Activated CD8-positive, alpha-beta T cell treated with anti-CD3 and anti-CD28 coated beads, Interleukin-2, amount 10 ng/mL, durations not matched to agents 7 days and 5 days (primary cell): ENCODE measurements at regions not wholly inside any gene's neighbourhood (a gene's known extent, or its start where the extent isn't known, plus 50 kb on each side); places are given as distances from the start of the nearest gene placed in this dataset.
"Not testable (repeated sequence)": the region's sequence is repeated elsewhere in the genome, so short reads cannot be mapped to it uniquely, and the experiment has no call there.

Experiments
- ATAC-seq: fragments of 150-1000 bp; cut with Tn5 transposase; one replicate; pipeline ENCODE4 v1.10.0; 2021; ENCODE audit warnings: moderate library complexity
- CTCF ChIA-PET: fragments of 350-600 bp; sonication (Branson Sonifier 250); formaldehyde crosslinking; loops from one replicate; lab custom pipeline; 2021; ENCODE audit warnings: antibody characterized with exemption; lab: Charles Lee
- POLR2A ChIA-PET: fragments of 350-600 bp; sonication (Branson Sonifier 250); formaldehyde crosslinking; loops from one replicate; lab custom pipeline; 2021; ENCODE audit warnings: antibody characterized with exemption; lab: Charles Lee
- DNase-seq: peaks from one replicate; pipeline ENCODE4 v3.0.0-alpha.2; 2020
- H3K27ac Mint-ChIP-seq: one replicate; pipeline ENCODE4 v1.8.0; 2021; ENCODE audit warnings: mild to moderate bottlenecking, mixed read lengths
- H3K27me3 Mint-ChIP-seq: one replicate; pipeline ENCODE4 v1.8.0; 2021; ENCODE audit warnings: low read depth, mixed read lengths
- H3K36me3 Mint-ChIP-seq: one replicate; pipeline ENCODE4 v1.8.0; 2021; ENCODE audit warnings: low read depth, mixed read lengths
- H3K4me1 Mint-ChIP-seq: one replicate; pipeline ENCODE4 v1.8.0; 2021; ENCODE audit warnings: low read depth, mixed read lengths
- H3K4me3 Mint-ChIP-seq: one replicate; pipeline ENCODE4 v1.8.0; 2021; ENCODE audit warnings: mild to moderate bottlenecking, mixed read lengths
- H3K9me3 Mint-ChIP-seq: one replicate; pipeline ENCODE4 v1.8.0; 2022; ENCODE audit warnings: mixed read lengths; ENCODE audit not compliant: insufficient read depth

- H3K27ac Mint-ChIP-seq, result no peak overlapping the region
- POLR2A ChIA-PET, result no interaction called here
- ATAC-seq (no peak), DNase-seq (no peak)
- no peaks in the 10 kb centered on the region for H3K4me1 Mint-ChIP-seq
- H3K27me3 Mint-ChIP-seq, result no peaks in the 10 kb centered on the region
- CTCF ChIA-PET, result interaction anchor here (1.2 kb wide), 1 partner anchor 10 kb away, joined by 5 read pairs; no protein-coding TSS in a partner anchor
- H3K36me3 Mint-ChIP-seq, result no peaks in the 10 kb centered on the region
- no peaks in the 10 kb centered on the region for H3K9me3 Mint-ChIP-seq
- no peak overlapping the region for H3K4me3 Mint-ChIP-seq
These were observed 184.4 kb upstream of the MEF2C start for GRCh38 chr5:89067362-89067761.

DNA sequence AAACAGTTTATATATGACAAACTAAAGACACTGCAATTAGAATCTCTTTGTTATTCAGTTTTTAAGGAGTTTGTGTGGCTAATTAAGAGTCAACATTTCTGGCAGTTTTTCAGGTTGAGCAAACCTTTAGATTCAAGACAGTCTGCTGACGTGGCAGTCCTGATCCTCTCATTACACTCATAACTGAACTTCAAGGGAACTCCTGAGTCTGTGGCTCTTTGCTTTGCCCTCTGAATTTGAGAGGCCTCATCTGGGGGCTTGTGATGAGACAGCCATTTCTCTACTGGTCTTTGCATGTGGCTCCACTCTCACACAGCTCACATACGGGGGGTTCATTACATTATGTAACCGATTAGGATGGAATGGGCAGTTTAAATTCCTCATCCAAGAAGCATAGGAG, 182.9 kb upstream of the MEF2C start:
- Mint-ChIP-seq H3K27ac (no peak overlapping the region), H3K9me3 (no peaks in the 10 kb centered on the region), H3K36me3 (no peaks in the 10 kb centered on the region), H3K4me3 (no peak overlapping the region), H3K4me1 (no peaks in the 10 kb centered on the region), H3K27me3 (no peaks in the 10 kb centered on the region)
- POLR2A ChIA-PET, result no interaction called here
- no peak for DNase-seq
- CTCF ChIA-PET, result no interaction called here
- ATAC-seq, result no peak

- Mint-ChIP-seq H3K27me3 (no peaks in the 10 kb centered on the region), H3K4me3 (no peak overlapping the region), H3K36me3 (no peaks in the 10 kb centered on the region), H3K4me1 (no peaks in the 10 kb centered on the region), H3K9me3 (no peaks in the 10 kb centered on the region), H3K27ac (no peak overlapping the region)
- DNase-seq (no peak), ATAC-seq (no peak)
- ChIA-PET POLR2A (no interaction called here), CTCF (no interaction called here)
These were observed 181.8 kb upstream of the MEF2C start for GRCh38 chr5:89064736-89065135.

DNA sequence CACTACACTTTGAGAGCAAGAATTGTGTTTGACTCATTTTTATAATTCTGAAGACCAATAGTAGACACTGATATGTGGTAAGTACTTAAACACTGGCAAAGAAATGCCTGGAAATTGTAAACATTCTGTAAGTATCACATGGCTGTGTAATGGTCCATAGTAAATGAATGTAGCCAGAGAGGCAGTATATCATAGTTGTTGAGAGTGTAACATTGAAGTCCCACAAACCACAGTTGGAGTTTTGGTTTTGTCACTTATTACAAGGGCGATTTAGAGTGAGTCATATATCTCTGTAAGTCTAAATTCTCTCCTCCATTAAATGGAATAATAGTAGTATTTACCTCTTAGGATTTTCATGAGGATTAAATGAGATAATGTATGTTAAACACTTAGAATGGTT, 181.1 kb upstream of the MEF2C start:
- Mint-ChIP-seq H3K27me3 (no peaks in the 10 kb centered on the region), H3K4me1 (no peaks in the 10 kb centered on the region), H3K4me3 (no peak overlapping the region), H3K9me3 (no peaks in the 10 kb centered on the region), H3K36me3 (no peaks in the 10 kb centered on the region), H3K27ac (no peak overlapping the region)
- ATAC-seq (no peak), DNase-seq (no peak)
- ChIA-PET POLR2A (no interaction called here), CTCF (no interaction called here)

DNA sequence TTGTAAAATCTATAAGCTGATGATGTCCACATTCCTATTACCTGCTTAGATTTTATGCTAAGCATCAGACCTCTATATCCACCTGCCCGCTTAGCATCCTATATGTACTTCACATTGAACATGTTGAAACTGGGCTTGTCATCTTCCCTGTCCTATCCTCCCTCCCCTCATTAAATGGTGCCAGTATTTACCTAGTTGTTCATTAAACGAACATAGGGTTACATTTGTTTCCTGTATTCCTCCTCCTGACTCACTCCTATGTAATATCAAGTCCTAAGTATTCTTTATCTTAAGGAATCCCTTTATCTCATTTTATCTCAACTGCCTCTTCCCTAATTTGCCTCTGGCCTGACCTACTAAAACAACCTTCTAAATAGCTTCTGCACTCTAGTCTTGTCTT, 177.8 kb upstream of the MEF2C start:
- ATAC-seq (no peak), DNase-seq (no peak)
- no peak overlapping the region for H3K27ac Mint-ChIP-seq
- H3K4me1 Mint-ChIP-seq, result no peaks in the 10 kb centered on the region
- ChIA-PET CTCF (no interaction called here), POLR2A (no interaction called here)
- no peaks in the 10 kb centered on the region for H3K9me3 Mint-ChIP-seq
- no peak overlapping the region for H3K4me3 Mint-ChIP-seq
- H3K27me3 Mint-ChIP-seq, result no peaks in the 10 kb centered on the region
- H3K36me3 Mint-ChIP-seq, result no peaks in the 10 kb centered on the region

DNA sequence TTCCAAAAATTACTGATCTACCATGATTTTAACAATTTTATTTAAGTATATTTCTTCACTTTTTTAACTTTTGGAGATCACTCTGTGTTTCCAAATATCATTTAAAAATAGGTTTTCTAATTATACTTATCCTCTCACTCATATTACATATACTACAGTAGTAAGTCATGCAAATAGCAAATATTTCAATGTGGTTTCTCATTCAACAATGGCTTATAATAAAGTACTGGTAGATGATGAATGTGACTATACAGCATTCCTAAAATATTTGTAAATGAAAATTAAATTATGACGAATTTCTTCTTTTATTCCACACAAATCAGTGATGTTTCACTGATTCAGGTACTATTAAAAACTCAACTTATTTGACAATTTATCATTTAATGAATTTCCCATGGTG, 176.3 kb upstream of the MEF2C start:
- Mint-ChIP-seq H3K9me3 (no peaks in the 10 kb centered on the region), H3K4me1 (no peaks in the 10 kb centered on the region), H3K36me3 (no peaks in the 10 kb centered on the region), H3K27ac (no peak overlapping the region), H3K27me3 (no peaks in the 10 kb centered on the region), H3K4me3 (no peak overlapping the region)
- ATAC-seq (no peak), DNase-seq (no peak)
- ChIA-PET POLR2A (no interaction called here), CTCF (no interaction called here)

- ATAC-seq (no peak), DNase-seq (no peak)
- CTCF ChIA-PET, result no interaction called here
- Mint-ChIP-seq H3K27ac (no peak overlapping the region), H3K4me1 (no peaks in the 10 kb centered on the region), H3K4me3 (no peak overlapping the region), H3K9me3 (no peaks in the 10 kb centered on the region), H3K27me3 (no peaks in the 10 kb centered on the region), H3K36me3 (no peaks in the 10 kb centered on the region)
- POLR2A ChIA-PET, result no interaction called here
These were observed 172.7 kb upstream of the MEF2C start for GRCh38 chr5:89055695-89056085.

DNA sequence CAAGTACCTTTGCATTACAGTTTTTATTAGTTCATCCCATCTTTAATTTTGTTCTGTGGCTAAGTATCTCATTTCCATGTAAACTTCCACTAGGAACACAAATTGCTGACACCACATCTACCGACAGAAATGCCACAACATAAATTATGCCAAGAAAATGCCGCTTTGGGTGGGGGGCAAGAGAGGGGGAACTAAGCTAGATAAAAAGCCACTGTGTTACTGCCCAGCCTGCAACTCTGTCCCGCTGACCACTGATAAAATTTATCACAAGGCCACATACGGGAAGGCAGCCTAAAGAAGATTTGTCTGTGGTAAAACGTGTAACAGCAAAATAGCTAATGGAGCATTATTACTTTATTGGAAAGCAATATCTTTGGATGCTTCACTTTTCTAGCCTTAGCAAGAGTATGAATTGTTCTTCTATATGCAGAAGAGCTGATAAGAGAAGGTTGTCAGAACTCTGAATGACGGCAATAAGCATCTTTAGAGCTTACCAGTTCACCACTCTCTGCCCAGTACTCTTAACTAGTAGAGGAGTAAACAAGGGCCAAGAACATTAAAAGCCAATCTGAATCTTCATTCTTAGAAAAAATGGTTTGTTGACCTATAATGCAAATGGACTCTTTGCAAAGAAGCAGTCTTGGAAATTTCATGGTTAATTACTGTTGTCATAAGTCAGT, 172.2 kb upstream of the MEF2C start:
- DNase-seq (no peak), ATAC-seq (no peak)
- ChIA-PET CTCF (no interaction called here), POLR2A (no interaction called here)
- Mint-ChIP-seq H3K9me3 (peaks cover 5% of the 10 kb centered on the region), H3K27me3 (no peaks in the 10 kb centered on the region), H3K27ac (no peak overlapping the region), H3K4me3 (no peak overlapping the region), H3K36me3 (no peaks in the 10 kb centered on the region), H3K4me1 (no peaks in the 10 kb centered on the region)

GRCh38 chr5:89053547-89053946, 170.6 kb upstream of the MEF2C start:
- H3K36me3 Mint-ChIP-seq, result no peaks in the 10 kb centered on the region
- ChIA-PET CTCF (no interaction called here), POLR2A (no interaction called here)
- ATAC-seq (no peak), DNase-seq (no peak)
- no peak overlapping the region for H3K27ac Mint-ChIP-seq
- no peak overlapping the region for H3K4me3 Mint-ChIP-seq
- H3K9me3 Mint-ChIP-seq, result peaks cover 9% of the 10 kb centered on the region
- no peaks in the 10 kb centered on the region for H3K27me3 Mint-ChIP-seq
- H3K4me1 Mint-ChIP-seq, result no peaks in the 10 kb centered on the region

DNA sequence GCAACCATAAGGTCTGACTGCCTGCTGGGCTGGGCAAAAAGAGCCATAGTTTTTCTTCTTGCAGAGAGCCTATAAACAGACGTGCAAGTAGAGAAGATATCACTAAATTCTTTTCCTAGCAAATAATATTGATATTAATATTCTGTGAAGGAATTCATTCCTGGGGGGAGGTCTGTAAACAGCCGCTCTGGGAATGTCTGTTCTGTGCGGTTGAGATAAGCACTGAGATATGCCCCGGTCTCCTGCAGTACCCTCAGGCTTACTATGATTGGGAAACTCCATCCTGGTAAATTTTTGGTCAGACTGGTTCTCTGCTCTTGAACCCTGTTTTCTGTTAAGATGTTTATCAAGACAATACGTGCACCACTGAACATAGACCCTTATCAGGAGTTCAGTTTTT, 167.1 kb upstream of the MEF2C start:
- H3K9me3 Mint-ChIP-seq, H3K27me3 Mint-ChIP-seq, H3K27ac Mint-ChIP-seq, H3K4me3 Mint-ChIP-seq, H3K36me3 Mint-ChIP-seq, POLR2A ChIA-PET, H3K4me1 Mint-ChIP-seq, ATAC-seq, DNase-seq, CTCF ChIA-PET: not testable (repeated sequence)

- DNase-seq (no peak), ATAC-seq (no peak)
- CTCF ChIA-PET, result no interaction called here
- Mint-ChIP-seq H3K9me3 (peaks cover 9% of the 10 kb centered on the region), H3K4me3 (no peak overlapping the region), H3K36me3 (no peaks in the 10 kb centered on the region), H3K4me1 (peaks cover 5% of the 10 kb centered on the region), H3K27ac (no peak overlapping the region), H3K27me3 (no peaks in the 10 kb centered on the region)
- POLR2A ChIA-PET, result no interaction called here
These were observed 164.6 kb upstream of the MEF2C start for GRCh38 chr5:89047571-89047970.

DNA sequence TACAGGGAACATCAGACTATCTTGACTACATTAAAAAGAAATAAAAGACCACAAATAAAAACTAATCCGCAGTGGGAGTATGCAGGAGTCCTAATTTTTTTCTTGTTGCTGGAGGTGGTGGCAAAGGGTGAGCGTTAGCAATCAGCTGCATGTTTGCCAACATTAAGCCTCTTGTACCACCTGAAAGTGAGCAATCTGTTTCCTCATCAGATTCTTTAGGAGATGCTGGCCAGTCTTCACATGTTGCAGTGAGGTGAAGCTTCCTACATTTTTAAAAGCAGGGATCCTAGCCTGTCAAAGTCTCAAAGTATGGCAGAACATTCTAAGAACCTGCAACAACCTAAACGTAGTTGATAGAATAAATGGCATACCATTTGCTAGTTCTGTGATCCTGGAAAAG, 162.2 kb upstream of the MEF2C start:
- H3K36me3 Mint-ChIP-seq, result no peaks in the 10 kb centered on the region
- CTCF ChIA-PET, result no interaction called here
- no peaks in the 10 kb centered on the region for H3K27me3 Mint-ChIP-seq
- no peak overlapping the region for H3K27ac Mint-ChIP-seq
- H3K4me1 Mint-ChIP-seq, result peaks cover 5% of the 10 kb centered on the region
- ATAC-seq (no peak), DNase-seq (no peak)
- POLR2A ChIA-PET, result no interaction called here
- no peak overlapping the region for H3K4me3 Mint-ChIP-seq
- H3K9me3 Mint-ChIP-seq, result peaks cover 5% of the 10 kb centered on the region

- ChIA-PET POLR2A (no interaction called here), CTCF (no interaction called here)
- no peaks in the 10 kb centered on the region for H3K27me3 Mint-ChIP-seq
- peaks cover 5% of the 10 kb centered on the region for H3K4me1 Mint-ChIP-seq
- H3K36me3 Mint-ChIP-seq, result no peaks in the 10 kb centered on the region
- no peak overlapping the region for H3K4me3 Mint-ChIP-seq
- DNase-seq, result no peak
- peaks cover 1% of the 10 kb centered on the region for H3K9me3 Mint-ChIP-seq
- no peak for ATAC-seq
- H3K27ac Mint-ChIP-seq, result no peak overlapping the region
These were observed 161.8 kb upstream of the MEF2C start for GRCh38 chr5:89044674-89045200.
